ENCODE measurements at regions not wholly inside any gene's neighbourhood (a gene's known extent, or its start where the extent isn't known, plus 50 kb on each side); places are given as distances from the start of the nearest gene placed in this dataset.

GRCh38 chr12:61765926-61766325 lies 494.3 kb upstream of the USP15 start:
- ChIA-PET POLR2A (no interaction called here), CTCF (interaction anchor here (1.4 kb wide), 1 partner anchor 11 kb away, joined by 3 read pairs; no protein-coding TSS in a partner anchor)
- H3K36me3 ChIP-seq (ENCODE audit: control insufficient read depth in 4 of 4, insufficient read depth in 4 of 4, low read length in 3 of 4) = no peaks in the 10 kb centered on the region
- WGBS (ENCODE audit: insufficient coverage) = 50% methylated on average over 1 of the region's 1 CpG
- H3K4me1 ChIP-seq (ENCODE audit: control extremely low read depth in 1 of 4, control insufficient read depth in 4 of 4, insufficient read depth in 4 of 4, low read length in 3 of 4) = peaks cover 0 to 4% (median 0%) of the 10 kb centered on the region in 4 experiments
- peaks cover 0 to 5% (median 1%) of the 10 kb centered on the region in 5 experiments for H3K9me3 ChIP-seq (ENCODE audit: control extremely low read depth in 1 of 5, control insufficient read depth in 4 of 5, insufficient read depth in 2 of 5, low read depth in 1 of 5, low read length in 4 of 5)
- no peaks in the 10 kb centered on the region for H3K27me3 ChIP-seq (replicated peaks in 2 of 5; ENCODE audit: control insufficient read depth in 4 of 5, insufficient read depth in 5 of 5, low read length in 4 of 5)
- no peak overlapping the region for H3K27ac ChIP-seq (ENCODE audit: insufficient read depth in 1 of 2, low read depth in 1 of 2, low read length in 2 of 2, poor library complexity in 1 of 2, severe bottlenecking in 2 of 2)
- H3K4me3 ChIP-seq (ENCODE audit: control insufficient read depth in 1 of 7, extremely low read depth in 1 of 7, insufficient read depth in 4 of 7, low read depth in 2 of 7, low read length in 6 of 7) = no peak overlapping the region
- DNase-seq = peak in 2 of 3 donors; percentile 21 to 39

- no peak overlapping the region for H3K27ac ChIP-seq (ENCODE audit: insufficient read depth in 1 of 2, low read depth in 1 of 2, low read length in 2 of 2, poor library complexity in 1 of 2, severe bottlenecking in 2 of 2)
- CTCF ChIA-PET = no interaction called here
- no peak overlapping the region for H3K4me3 ChIP-seq (ENCODE audit: control insufficient read depth in 1 of 7, extremely low read depth in 1 of 7, insufficient read depth in 4 of 7, low read depth in 2 of 7, low read length in 6 of 7)
- no peak for DNase-seq
- H3K27me3 ChIP-seq (replicated peaks in 2 of 5; ENCODE audit: control insufficient read depth in 4 of 5, insufficient read depth in 5 of 5, low read length in 4 of 5) = peaks cover 0 to 3% (median 0%) of the 10 kb centered on the region in 5 experiments
- H3K36me3 ChIP-seq (ENCODE audit: control insufficient read depth in 4 of 4, insufficient read depth in 4 of 4, low read length in 3 of 4) = no peaks in the 10 kb centered on the region
- no peaks in the 10 kb centered on the region for H3K4me1 ChIP-seq (ENCODE audit: control extremely low read depth in 1 of 4, control insufficient read depth in 4 of 4, insufficient read depth in 4 of 4, low read length in 3 of 4)
- POLR2A ChIA-PET = no interaction called here
- peaks cover 0 to 2% (median 0%) of the 10 kb centered on the region in 5 experiments for H3K9me3 ChIP-seq (ENCODE audit: control extremely low read depth in 1 of 5, control insufficient read depth in 4 of 5, insufficient read depth in 2 of 5, low read depth in 1 of 5, low read length in 4 of 5)
- 100% methylated on average over 1 of the region's 1 CpG for WGBS (ENCODE audit: insufficient coverage)
Measured at GRCh38 chr12:61780435-61780834, 479.8 kb upstream of the USP15 start.

- peaks cover 0 to 5% (median 2%) of the 10 kb centered on the region in 5 experiments for H3K9me3 ChIP-seq (ENCODE audit: control extremely low read depth in 1 of 5, control insufficient read depth in 4 of 5, insufficient read depth in 2 of 5, low read depth in 1 of 5, low read length in 4 of 5)
- no CpG with 5 or more reads among the region's 1 CpG for WGBS (ENCODE audit: insufficient coverage)
- H3K4me1 ChIP-seq (ENCODE audit: control extremely low read depth in 1 of 4, control insufficient read depth in 4 of 4, insufficient read depth in 4 of 4, low read length in 3 of 4) = no peaks in the 10 kb centered on the region
- no peak overlapping the region for H3K4me3 ChIP-seq (ENCODE audit: control insufficient read depth in 1 of 7, extremely low read depth in 1 of 7, insufficient read depth in 4 of 7, low read depth in 2 of 7, low read length in 6 of 7)
- ChIA-PET CTCF (no interaction called here), POLR2A (no interaction called here)
- no peak overlapping the region for H3K27ac ChIP-seq (ENCODE audit: insufficient read depth in 1 of 2, low read depth in 1 of 2, low read length in 2 of 2, poor library complexity in 1 of 2, severe bottlenecking in 2 of 2)
- DNase-seq = no peak
- no peaks in the 10 kb centered on the region for H3K36me3 ChIP-seq (ENCODE audit: control insufficient read depth in 4 of 4, insufficient read depth in 4 of 4, low read length in 3 of 4)
- H3K27me3 ChIP-seq (replicated peaks in 2 of 5; ENCODE audit: control insufficient read depth in 4 of 5, insufficient read depth in 5 of 5, low read length in 4 of 5) = peaks cover 0 to 3% (median 0%) of the 10 kb centered on the region in 5 experiments
Measured at GRCh38 chr12:61781021-61781581, 479.1 kb upstream of the USP15 start.

DNA sequence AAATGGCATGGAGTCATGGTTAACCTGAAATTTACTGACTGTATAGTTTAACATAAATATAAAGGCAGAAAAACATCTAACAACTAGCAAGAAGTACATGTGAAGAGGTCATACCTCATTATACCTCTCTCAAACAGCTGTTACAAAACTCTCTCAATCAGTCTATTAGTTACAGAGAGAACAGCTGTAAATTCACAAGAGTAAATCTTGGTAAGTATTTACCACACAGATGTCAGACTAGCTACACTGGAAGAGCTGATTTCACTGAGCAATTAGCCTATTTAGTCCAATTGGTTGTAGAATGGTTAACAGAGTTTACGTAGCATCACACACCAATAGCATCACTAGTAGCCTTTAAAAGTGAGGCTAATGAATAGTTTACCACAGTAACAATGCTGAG lies 463.4 kb upstream of the USP15 start:
- POLR2A ChIA-PET = no interaction called here
- CTCF ChIA-PET = no interaction called here
- Histone ChIP-seq H3K27ac (ENCODE audit: insufficient read depth in 1 of 2, low read depth in 1 of 2, low read length in 2 of 2, poor library complexity in 1 of 2, severe bottlenecking in 2 of 2) (no peak overlapping the region), H3K9me3 (ENCODE audit: control extremely low read depth in 1 of 5, control insufficient read depth in 4 of 5, insufficient read depth in 2 of 5, low read depth in 1 of 5, low read length in 4 of 5) (peaks cover 0 to 7% (median 0%) of the 10 kb centered on the region in 5 experiments), H3K27me3 (replicated peaks in 2 of 5; ENCODE audit: control insufficient read depth in 4 of 5, insufficient read depth in 5 of 5, low read length in 4 of 5) (no peaks in the 10 kb centered on the region), H3K4me3 (ENCODE audit: control insufficient read depth in 1 of 7, extremely low read depth in 1 of 7, insufficient read depth in 4 of 7, low read depth in 2 of 7, low read length in 6 of 7) (no peak overlapping the region), H3K36me3 (ENCODE audit: control insufficient read depth in 4 of 4, insufficient read depth in 4 of 4, low read length in 3 of 4) (no peaks in the 10 kb centered on the region), H3K4me1 (ENCODE audit: control extremely low read depth in 1 of 4, control insufficient read depth in 4 of 4, insufficient read depth in 4 of 4, low read length in 3 of 4) (peaks cover 0 to 5% (median 1%) of the 10 kb centered on the region in 4 experiments)
- peak in 1 of 3 donors; percentile 18 for DNase-seq
- WGBS (ENCODE audit: insufficient coverage) = no CpG with 5 or more reads among the region's 1 CpG

DNA sequence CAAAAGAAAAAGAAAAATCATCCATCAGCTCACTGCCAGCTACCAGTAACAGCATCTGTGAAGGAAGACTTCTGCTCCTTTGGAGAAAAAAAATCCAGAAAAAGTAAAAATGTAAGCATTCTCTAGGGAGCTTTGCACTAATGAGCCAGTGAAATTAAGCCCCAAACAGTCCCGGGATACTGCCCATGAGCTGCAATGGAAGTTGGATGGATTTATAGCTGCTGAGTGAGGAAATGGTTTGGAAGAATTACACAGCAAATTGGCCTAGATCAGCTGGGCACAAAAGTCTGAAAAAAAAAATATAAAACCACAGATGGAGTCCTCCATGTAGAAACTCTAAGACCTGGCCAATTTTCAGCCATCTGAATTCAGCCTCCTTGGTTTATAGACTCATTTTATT lies 462.9 kb upstream of the USP15 start:
- Histone ChIP-seq H3K36me3 (ENCODE audit: control insufficient read depth in 4 of 4, insufficient read depth in 4 of 4, low read length in 3 of 4) (no peaks in the 10 kb centered on the region), H3K27ac (ENCODE audit: insufficient read depth in 1 of 2, low read depth in 1 of 2, low read length in 2 of 2, poor library complexity in 1 of 2, severe bottlenecking in 2 of 2) (no peak overlapping the region), H3K27me3 (replicated peaks in 2 of 5; ENCODE audit: control insufficient read depth in 4 of 5, insufficient read depth in 5 of 5, low read length in 4 of 5) (no peaks in the 10 kb centered on the region), H3K4me3 (ENCODE audit: control insufficient read depth in 1 of 7, extremely low read depth in 1 of 7, insufficient read depth in 4 of 7, low read depth in 2 of 7, low read length in 6 of 7) (no peak overlapping the region), H3K4me1 (ENCODE audit: control extremely low read depth in 1 of 4, control insufficient read depth in 4 of 4, insufficient read depth in 4 of 4, low read length in 3 of 4) (peaks cover 0 to 5% (median 1%) of the 10 kb centered on the region in 4 experiments), H3K9me3 (ENCODE audit: control extremely low read depth in 1 of 5, control insufficient read depth in 4 of 5, insufficient read depth in 2 of 5, low read depth in 1 of 5, low read length in 4 of 5) (peaks cover 0 to 3% (median 0%) of the 10 kb centered on the region in 5 experiments)
- peak; percentile 2 to 48 (median 13) for DNase-seq
- WGBS (ENCODE audit: insufficient coverage) = 0% methylated on average over 1 of the region's 1 CpG
- POLR2A ChIA-PET = no interaction called here
- CTCF ChIA-PET = no interaction called here

- peaks cover 0 to 5% (median 1%) of the 10 kb centered on the region in 4 experiments for H3K4me1 ChIP-seq (ENCODE audit: control extremely low read depth in 1 of 4, control insufficient read depth in 4 of 4, insufficient read depth in 4 of 4, low read length in 3 of 4)
- no peak overlapping the region for H3K4me3 ChIP-seq (ENCODE audit: control insufficient read depth in 1 of 7, extremely low read depth in 1 of 7, insufficient read depth in 4 of 7, low read depth in 2 of 7, low read length in 6 of 7)
- no peaks in the 10 kb centered on the region for H3K27me3 ChIP-seq (replicated peaks in 2 of 5; ENCODE audit: control insufficient read depth in 4 of 5, insufficient read depth in 5 of 5, low read length in 4 of 5)
- peaks cover 0 to 2% (median 0%) of the 10 kb centered on the region in 4 experiments for H3K36me3 ChIP-seq (ENCODE audit: control insufficient read depth in 4 of 4, insufficient read depth in 4 of 4, low read length in 3 of 4)
- DNase-seq = no peak
- ChIA-PET POLR2A (interaction anchor here (0.7 kb wide), 1 partner anchor 636 kb away, joined by 3 read pairs; no protein-coding TSS in a partner anchor), CTCF (no interaction called here)
- H3K27ac ChIP-seq (ENCODE audit: insufficient read depth in 1 of 2, low read depth in 1 of 2, low read length in 2 of 2, poor library complexity in 1 of 2, severe bottlenecking in 2 of 2) = no peak overlapping the region
- H3K9me3 ChIP-seq (ENCODE audit: control extremely low read depth in 1 of 5, control insufficient read depth in 4 of 5, insufficient read depth in 2 of 5, low read depth in 1 of 5, low read length in 4 of 5) = peaks cover 0 to 5% (median 0%) of the 10 kb centered on the region in 5 experiments
Measured at GRCh38 chr12:61798778-61799177, 461.4 kb upstream of the USP15 start.

- Histone ChIP-seq H3K36me3 (ENCODE audit: control insufficient read depth in 4 of 4, insufficient read depth in 4 of 4, low read length in 3 of 4) (peaks cover 0 to 7% (median 1%) of the 10 kb centered on the region in 4 experiments), H3K27me3 (replicated peaks in 2 of 5; ENCODE audit: control insufficient read depth in 4 of 5, insufficient read depth in 5 of 5, low read length in 4 of 5) (no peaks in the 10 kb centered on the region), H3K27ac (ENCODE audit: insufficient read depth in 1 of 2, low read depth in 1 of 2, low read length in 2 of 2, poor library complexity in 1 of 2, severe bottlenecking in 2 of 2) (no peak overlapping the region), H3K4me3 (ENCODE audit: control insufficient read depth in 1 of 7, extremely low read depth in 1 of 7, insufficient read depth in 4 of 7, low read depth in 2 of 7, low read length in 6 of 7) (no peak overlapping the region), H3K4me1 (ENCODE audit: control extremely low read depth in 1 of 4, control insufficient read depth in 4 of 4, insufficient read depth in 4 of 4, low read length in 3 of 4) (no peaks in the 10 kb centered on the region), H3K9me3 (ENCODE audit: control extremely low read depth in 1 of 5, control insufficient read depth in 4 of 5, insufficient read depth in 2 of 5, low read depth in 1 of 5, low read length in 4 of 5) (peaks cover 0 to 25% (median 10%) of the 10 kb centered on the region in 5 experiments)
- DNase-seq = no peak
- POLR2A ChIA-PET = no interaction called here
- CTCF ChIA-PET = no interaction called here
Measured at GRCh38 chr12:61804301-61804700, 455.9 kb upstream of the USP15 start.

Data from common myeloid progenitor, CD34-positive (primary cell).